ENCODE measurements at regions not wholly inside any gene's neighbourhood (a gene's known extent, or its start where the extent isn't known, plus 50 kb on each side); places are given as distances from the start of the nearest gene placed in this dataset.

DNA sequence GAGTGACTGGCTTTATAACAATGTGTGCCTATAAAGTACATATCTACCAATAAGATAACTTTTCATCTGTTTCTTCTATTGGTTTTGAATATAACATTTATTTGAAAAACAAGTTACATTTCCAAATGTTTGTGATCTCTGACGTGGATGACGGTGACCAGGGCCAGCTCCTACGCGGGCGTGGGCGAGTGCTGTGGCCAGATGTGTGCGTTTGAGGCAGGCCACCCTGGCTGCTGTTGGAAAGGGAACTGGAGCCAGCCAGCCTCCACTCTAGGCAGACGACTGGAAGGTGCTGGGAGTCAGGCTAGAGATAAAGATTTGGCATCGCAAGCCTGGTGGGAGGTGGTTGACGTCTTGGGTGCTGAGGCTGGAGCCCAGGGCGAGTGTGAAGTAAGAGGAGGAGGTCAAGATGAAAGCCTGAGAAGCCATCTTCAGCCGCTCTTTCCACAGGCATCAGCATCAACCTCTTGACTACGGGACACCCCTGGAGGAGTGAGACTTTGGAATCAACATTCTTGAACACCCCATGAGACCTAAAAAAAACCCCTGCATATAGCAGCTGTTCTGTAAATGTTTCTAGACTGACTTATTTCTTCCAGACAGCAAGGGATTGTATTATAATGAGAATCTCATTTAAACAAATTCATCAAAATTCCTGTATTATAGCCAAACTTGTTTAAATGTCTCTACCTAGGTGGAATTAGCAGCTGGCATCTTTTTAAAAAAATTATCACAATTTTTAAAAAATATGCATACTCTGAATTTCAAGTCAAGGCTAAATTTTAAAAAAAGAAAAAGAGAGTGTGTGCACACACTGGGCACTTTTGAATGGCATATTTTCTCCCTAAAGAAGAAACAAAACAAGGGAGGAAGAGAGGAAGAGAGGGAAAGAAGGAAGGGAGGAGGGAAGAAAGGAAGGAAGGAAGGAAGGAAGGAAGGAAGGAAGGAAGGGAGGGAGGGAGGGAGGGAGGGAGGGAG, 112.5 kb upstream of the SLC44A3 start:
- DNase-seq (ENCODE audit: low spot score), result no peak

DNA sequence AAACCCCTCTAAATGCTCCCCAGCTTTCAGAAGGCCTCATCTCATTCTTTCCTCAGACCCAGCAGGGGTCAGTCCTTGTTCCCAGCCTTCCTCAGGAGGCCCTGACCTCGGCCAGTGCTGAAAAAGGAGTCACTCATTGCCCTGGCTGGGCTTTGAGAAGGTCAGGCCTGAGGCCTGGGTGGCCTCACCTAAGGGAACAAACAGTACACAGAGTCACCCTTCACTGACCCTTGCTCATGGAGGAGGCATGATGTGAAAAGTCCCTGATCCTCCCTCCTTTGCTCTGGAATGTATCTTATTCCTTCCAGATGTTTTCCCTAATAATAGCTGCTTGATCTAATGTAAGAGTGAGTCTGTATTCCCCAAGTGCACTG, 117.7 kb upstream of the SLC44A3 start:
- DNase-seq (ENCODE audit: low spot score), result no peak

DNA sequence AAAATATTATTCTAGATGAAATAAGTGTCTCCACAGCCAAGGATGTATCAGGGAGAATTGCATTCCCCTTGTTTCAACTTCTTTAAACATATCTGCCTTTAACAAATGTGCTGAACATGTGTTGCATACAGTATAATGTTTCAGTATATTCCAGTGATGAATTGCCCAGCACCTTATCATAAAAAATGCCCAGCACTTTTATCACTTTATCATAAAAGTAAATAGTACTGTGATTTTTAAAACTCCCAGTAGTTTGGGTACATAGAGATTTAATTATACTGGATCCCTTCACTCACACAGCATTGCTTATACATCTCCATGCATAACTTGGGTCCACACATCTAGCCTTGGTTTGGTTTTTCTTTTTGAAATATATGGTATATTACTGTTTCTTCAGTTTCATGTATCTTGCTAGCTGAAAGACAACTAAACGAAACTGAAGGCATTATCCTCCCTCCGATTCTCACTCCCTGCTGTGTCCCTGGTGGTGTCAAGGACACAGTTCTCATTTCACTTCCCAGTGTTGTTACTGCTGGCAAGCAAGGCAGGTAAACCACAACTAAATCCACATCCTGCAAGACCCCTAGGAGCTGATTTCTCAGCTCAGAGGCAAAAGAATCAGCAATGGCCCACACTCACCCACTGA, 118.2 kb upstream of the SLC44A3 start:
- DNase-seq (ENCODE audit: low spot score), result no peak

DNA sequence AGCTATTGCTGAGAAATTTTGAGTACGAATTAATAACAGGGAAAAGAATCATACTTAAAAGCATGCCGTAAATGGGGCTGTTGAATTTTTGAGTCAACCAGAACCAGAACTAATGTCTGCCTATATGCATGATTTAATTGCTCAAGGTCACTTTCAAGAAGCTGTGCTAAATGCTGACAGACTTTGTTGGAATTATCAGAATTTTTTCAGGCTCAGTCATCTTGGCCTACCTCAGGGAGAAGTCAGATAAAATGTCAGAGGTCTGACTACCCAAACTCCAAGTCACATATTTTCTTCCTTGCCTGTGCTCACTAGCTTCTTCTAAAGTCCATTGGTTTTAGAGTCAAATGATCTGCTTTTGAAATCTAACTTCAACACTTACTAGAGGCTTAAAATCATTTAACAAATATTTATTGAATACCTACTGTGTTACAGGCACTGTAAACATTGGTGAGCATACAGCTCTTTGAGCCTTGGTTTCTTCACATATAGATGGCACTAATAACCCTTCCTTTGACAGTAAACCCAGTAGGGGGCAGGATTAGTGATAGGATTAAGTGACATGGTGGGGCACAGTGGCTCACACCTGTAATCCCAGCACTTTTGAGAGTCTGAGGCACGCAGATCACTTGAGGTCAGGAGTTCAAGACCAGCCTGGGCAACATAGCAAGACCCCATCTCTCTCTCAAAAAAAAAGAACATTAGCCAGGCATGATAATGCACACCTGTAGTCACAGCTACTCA, 121.2 kb upstream of the SLC44A3 start:
- DNase-seq (ENCODE audit: low spot score), result no peak

DNA sequence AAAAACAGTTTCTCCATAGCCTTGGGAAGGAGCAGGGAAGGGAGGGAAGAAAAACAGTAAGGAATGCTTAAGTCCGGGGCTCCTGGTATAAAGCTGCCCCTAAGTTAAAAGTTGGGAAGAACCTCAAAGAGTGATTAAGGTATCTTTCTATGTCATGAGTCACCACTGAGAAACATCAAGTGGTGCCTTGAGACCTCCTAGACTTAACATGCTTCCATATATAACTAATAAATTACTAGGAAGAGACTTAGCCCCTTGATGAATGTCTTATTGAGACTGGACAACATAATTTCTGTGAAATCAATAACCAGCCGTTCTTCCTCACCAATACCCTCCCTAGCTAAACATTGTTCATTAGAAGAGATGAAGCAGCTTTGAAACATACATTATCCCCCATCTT, 121.8 kb upstream of the SLC44A3 start:
- DNase-seq (ENCODE audit: low spot score), result no peak

DNA sequence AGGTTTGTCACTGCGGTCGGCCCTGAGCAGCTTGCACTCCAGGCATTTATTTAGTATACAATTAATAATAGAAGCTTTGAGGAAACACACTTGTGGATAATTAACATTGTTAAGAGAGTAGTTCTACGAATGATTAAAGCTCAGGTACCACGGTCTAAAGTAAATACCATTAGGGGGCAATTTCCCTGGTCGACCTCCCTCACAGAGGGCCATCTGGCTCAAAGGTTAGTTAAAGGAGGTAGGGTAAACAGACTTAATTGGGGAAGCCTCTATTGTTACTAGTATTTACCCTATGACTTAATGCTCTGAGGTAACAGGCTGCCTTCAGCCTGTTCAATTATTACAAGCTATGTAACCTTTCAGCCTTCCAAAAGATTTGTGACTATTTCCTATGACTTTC, 122.3 kb upstream of the SLC44A3 start:
- DNase-seq (ENCODE audit: low spot score), result no peak

DNA sequence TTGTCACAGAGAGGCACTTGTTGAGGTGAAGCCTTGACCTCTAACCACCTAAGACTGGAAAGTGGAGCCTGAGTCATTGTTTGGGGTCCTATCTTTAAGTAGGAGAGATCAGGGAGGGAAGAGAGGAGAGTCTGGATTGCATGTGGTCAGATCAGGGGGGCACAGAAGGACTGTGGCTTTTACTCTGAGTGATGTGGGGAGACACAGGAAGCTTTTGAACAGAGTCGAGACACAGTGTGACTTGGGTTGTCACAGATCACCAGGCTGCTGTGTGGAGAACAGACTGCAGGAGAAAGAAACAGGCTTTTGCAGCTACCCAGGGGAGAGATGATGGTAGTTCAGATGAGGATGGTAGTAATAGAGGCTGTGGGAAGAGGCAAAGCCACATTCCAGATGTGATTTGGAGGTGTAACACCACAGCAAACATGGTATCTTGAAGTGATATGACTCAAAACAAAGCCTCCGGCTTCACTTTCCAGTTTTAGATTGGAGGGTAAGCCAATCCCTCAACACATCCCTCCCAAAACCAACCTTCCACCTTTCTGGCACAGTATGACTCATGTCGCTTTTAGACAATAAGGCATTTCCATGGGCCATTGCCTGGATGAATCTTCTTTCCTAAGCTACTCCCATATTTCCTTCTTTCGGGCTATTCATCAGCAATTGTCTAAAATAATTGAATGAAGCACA, 125.8 kb upstream of the SLC44A3 start:
- no peak for DNase-seq (ENCODE audit: low spot score)

DNA sequence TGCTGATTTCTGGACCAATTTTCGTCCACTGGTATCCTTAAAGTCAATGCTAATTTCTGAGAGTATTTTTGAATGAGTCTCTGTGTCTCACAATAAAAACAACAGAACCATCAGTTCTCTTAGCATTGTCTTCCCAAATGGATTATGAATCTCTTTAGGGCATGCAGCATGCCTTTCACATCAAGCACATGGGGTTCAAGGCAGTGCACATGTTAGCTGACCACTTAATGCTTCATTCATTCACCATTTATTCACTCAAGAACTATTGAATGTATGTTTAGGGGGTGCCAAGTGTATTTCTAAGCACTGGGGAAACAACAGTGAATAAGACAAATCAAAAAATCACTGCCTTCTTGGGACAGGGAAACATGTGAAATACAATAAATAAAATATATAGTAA, 126.7 kb upstream of the SLC44A3 start:
- no peak for DNase-seq (ENCODE audit: low spot score)

DNA sequence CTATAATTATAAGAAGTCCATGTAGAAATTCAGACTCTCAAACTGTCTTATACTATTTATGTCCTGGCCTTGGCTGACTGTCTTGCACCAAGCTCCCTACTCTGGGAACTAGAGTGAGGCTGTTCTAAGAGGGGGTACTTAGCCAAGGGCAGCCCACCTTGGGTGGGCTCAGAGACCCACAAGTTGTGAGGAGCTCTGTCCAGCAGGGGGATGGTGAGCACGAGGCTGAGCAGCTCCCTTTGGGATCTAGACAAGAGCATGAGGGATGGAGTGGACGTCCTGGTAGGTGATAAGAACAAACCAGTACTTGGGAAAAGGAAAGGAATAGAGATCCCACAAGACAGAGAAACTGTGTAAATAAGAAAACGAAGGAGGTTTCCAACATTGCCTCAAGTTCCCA, 127.1 kb upstream of the SLC44A3 start:
- DNase-seq (ENCODE audit: low spot score), result no peak

DNA sequence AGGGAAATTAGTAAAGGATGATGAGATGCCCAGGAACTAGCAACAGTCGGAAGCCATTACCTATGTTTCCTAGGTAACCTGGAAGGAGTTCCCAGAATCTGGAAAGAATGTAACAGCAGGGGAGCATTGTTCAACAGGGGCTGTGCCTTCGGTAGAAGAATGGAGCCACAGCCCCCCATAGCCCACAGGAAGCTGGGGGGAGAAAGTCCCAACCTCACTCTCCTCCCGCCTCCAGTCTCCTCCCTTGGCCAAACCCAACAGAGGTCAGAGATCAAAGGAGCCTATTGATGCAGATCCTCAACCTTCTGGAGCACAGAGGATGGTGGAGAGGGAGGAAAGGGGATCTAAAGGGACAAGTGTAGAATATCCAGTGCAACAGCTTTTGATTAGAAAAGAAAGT, 131.5 kb upstream of the SLC44A3 start:
- no peak for DNase-seq (ENCODE audit: low spot score)

DNA sequence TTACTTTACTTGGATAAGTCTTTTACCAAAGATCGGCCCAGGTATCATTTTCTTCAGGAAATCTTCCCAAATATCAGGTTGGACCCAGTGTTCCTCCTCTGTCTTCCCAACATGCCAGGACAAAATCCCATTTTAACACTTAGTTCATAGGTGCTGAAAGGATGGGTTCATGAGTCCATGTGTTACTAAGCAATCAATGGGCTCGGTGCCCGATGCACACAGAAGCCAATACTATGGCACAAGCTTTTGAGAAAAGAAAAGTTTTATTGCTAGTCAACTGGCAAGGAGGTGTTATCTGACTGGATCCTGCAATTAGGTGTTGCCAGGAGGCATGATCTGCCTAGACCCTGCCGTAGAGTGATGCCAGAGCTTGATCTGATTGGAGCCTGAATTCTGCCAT, 133.3 kb upstream of the SLC44A3 start:
- no peak for DNase-seq (ENCODE audit: low spot score)

DNA sequence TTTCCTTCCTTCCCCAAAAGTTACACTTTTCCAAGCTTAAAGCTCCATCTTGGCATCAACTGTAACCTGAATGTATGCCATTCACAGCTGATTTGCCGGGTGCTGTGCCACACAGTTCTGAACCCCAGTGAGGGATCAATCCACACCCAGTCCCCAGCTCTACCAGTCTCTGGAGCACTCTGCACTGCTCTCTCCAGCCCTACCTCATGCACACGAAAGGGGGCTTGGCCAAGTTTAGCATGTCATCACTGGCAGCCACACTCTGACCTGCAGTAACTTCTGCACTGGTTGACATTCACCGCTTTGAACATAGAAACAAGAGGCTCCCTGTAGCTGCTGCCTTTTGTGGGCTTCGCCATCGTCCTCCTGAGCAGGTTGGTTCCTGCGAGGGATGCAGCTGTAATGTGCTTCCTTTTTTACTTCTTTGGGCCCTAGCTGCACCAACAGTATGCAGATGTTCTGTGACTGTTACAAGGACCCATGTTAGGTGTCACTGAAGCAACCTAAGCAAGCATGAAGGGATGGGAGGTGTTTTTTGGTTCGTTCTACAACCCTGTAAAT, 135.4 kb upstream of the SLC44A3 start:
- DNase-seq (ENCODE audit: low spot score), result no peak

DNA sequence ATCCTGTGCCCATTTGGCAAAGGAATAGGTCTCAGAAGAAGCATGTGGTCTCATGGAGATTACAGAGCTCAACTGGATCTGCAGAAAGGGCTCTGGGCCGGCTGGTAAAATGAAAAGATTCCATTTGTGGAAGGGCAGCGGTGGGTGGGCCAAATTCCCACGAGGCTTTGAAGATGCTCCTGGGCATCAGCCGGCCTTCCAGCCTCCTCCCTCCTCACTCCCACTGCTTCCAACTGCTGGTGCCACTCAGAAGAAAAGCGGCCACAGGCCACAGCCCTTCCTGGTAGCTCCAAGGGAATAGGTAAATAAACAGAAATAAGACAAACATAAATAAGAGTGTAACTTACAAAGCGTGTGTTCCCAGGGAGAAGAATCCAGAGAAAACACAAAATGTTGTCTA, 136.3 kb upstream of the SLC44A3 start:
- DNase-seq (ENCODE audit: low spot score), result no peak

DNA sequence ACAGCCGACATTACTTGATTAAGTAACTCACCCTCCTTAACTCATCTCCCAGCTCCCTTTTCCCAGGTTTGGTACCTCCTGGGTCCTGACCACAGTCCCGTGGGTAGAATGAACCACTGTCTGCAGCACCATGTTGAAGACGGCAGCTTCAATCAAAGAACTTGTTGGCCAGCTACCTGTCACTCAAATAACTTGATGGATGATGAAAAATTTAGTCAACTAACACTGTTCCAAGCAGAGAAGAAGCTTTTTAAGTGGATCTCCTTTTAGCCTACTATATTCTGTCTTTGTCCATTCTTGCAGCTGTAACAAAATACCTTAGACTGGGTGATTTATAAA, 138.4 kb upstream of the F3 start:
- DNase-seq (ENCODE audit: low spot score), result no peak

DNA sequence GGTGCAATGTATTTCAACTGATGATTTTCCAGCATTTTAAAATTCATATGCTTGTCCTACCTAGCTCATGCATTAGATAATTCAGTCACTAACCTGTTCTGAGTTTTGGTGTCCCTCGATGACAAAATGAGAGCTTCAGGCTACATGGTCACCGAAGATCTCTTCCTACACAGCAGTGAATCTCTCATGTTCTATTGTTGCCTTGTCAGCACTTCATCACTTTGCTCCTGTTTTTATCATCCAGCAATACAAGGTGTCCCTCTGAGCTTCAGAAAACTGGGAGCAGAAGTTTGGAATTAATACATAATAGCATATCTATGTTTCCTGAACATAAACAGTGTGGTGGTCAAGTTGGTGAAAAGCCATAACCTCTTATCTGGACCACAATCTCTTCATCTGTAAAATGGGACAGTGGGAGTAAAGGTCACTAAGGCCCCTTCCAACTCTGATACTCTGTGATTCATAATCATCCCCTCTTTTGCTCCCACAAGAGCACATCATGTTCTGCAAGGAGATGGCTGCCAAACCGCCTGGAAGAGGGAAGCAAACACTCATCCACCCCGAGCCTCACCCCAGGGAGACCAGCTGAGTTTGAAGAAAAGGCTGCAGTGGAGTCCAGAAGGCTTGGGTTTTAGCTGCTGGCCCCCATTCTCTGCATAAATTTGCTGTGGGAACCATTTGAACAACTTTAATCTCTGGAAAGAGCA, 137.9 kb upstream of the F3 start:
- no peak for DNase-seq (ENCODE audit: low spot score)

DNA sequence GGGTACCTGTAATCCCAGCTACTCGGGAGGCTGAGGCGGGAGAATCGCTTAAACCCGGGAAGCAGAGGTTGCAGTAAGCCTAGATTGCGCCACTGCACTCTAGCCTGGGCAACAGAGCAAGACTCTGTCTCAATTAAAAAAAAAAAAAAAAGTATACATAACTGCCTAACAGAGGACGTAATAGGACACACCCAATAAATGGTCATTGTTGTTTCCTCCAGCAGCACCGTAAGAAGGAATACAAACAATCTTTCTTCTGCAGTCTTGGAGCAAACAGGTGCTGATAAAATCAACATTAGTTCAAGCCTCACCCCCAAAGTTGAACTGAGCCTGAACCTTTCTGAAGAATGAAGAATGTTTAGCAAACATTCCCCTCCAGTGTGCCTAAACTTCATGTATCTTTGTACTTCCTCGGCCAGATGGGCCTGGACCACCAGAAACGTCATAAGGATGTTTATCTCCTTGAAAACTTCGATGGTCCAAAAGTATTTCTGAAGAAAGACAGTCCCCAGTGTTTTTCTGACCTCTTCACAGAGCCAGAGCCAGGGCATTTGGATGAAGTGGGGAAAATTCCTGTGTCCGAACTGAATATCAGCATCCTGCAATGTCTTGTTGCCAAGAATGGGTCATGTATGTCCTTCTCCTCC, 136.8 kb upstream of the F3 start:
- no peak for DNase-seq (ENCODE audit: low spot score)

DNA sequence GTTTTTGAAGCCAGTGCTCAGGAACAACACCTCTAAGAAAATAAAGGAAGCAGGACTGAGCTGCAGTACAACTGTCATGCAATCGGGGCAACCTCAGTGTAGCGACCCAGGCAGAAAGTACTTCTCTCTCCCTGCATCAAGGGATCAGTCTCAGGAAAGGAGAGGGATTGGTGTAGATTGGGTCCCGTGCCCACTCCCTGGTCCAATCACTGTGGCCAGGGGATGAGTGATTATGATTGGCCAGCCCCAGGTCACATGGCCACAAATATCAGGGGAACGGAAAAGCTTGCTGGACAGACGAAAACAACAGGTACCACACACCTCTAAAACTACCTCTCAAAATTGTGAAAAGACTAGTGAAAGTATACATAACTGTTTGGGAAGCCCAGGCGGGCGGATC, 136.2 kb upstream of the F3 start:
- no peak for DNase-seq (ENCODE audit: low spot score)

DNA sequence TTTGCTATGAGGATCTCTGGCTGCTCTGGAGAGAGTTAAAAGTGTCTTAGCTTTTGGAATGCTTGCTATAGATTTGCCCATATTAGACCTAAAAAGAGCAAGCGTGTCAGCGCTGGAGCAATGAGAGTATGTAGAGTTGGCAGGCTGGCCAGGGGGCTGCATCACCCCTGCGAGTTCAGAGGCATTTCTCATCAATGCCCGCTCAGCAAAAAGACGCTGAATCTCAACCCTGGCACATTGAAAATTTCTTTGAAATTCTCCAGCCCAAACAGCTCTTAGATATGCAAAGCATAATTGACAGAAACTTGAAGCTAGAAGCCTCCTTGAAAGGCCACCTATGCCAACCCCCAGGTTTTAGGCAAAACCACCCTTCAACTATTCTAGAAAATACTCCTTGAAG, 135.5 kb upstream of the F3 start:
- DNase-seq (ENCODE audit: low spot score), result no peak

DNA sequence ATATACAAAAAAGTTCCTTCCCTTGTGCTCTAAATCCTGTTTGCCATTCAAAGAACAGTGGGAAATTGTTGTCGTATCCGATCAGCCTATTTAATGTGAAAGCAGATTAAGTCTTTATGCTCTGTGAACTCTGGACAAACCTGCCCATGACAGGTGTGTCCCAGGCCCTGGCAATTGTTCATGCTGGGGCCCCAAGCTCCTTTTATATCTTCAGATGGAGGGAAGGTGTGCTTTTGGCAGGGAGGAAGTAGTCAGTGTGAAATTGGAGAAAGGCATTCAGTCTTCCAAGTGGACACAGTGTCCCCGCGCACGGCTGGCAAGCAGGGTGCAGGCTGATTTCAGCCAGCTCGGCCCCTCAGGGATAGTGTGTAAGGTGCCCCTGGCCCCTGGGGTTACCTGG, 135.1 kb upstream of the F3 start:
- DNase-seq (ENCODE audit: low spot score), result no peak

DNA sequence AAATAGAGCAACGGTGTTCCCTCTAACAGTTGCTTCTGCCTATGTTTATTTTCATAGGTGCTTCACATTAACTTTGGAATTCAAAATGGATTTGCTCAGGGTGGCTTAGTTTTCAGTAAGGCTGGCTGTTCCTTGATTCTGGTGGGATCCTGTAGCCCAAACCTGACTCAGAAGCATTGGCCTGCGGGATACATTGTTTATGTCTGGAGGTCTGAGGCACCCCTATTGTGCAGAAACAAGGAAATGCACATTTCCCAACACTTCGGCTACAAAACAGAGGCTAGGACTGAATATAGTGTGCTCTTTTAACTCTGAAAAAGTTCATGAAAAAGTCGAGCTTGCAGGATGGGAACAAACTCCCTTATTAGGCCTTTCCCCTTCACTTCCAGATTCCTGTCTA, 133.8 kb upstream of the F3 start:
- DNase-seq (ENCODE audit: low spot score), result no peak
